OCI-LY3 (cell line): ENCODE measurements at regions not wholly inside any gene's neighbourhood (a gene's known extent, or its start where the extent isn't known, plus 50 kb on each side); places are given as distances from the start of the nearest gene placed in this dataset.

Experiments used
- CTCF ChIP-seq: fragments of 200-600, 300-600 bp; sonication (generic); IDR thresholded peaks from 2 replicates; pipeline ENCODE4 v1.5.1; 2014; ENCODE audit warnings: antibody characterized with exemption, low read length, low read depth
- EZH2phosphoT487 ChIP-seq: fragments of 200-600 bp; shearing (Covaris generic); IDR thresholded peaks from 2 replicates; pipeline ENCODE4 v1.6.1; 2018; ENCODE audit warnings: antibody characterized with exemption, mixed run types, low read depth

- TF ChIP-seq CTCF = no peak
- no peak for TF ChIP-seq EZH2phosphoT487
These were observed 510.6 kb downstream of the RERGL start for GRCh38 chr12:17579205-17580026.
